DMS79 (cell line): ENCODE measurements at regions not wholly inside any gene's neighbourhood (a gene's known extent, or its start where the extent isn't known, plus 50 kb on each side); places are given as distances from the start of the nearest gene placed in this dataset.

Experiments
- DNase-seq: peaks from one replicate; lab custom pipeline; 2025; lab: John Stamatoyannopoulos, UW

- no peak for DNase-seq
These were observed 237.0 kb upstream of the TPM1 start for GRCh38 chr15:62805502-62805901.

GRCh38 chr15:62807539-62808130 lies 234.9 kb upstream of the TPM1 start:
- DNase-seq, result no peak

- DNase-seq, result no peak
These were observed 233.2 kb upstream of the TPM1 start for GRCh38 chr15:62809115-62809967.

- DNase-seq, result no peak
These were observed 232.6 kb upstream of the TPM1 start for GRCh38 chr15:62809968-62810260.

GRCh38 chr15:62812515-62812835 lies 230.1 kb upstream of the TPM1 start:
- DNase-seq, result no peak

GRCh38 chr15:62816342-62817069 lies 226.0 kb upstream of the TPM1 start:
- DNase-seq, result no peak

GRCh38 chr15:62818691-62819090 lies 223.9 kb upstream of the TPM1 start:
- DNase-seq, result no peak

GRCh38 chr15:62821384-62822131 lies 221.0 kb upstream of the TPM1 start:
- DNase-seq, result no peak

- no peak for DNase-seq
These were observed 220.3 kb upstream of the TPM1 start for GRCh38 chr15:62822228-62822627.

- no peak for DNase-seq
These were observed 219.0 kb upstream of the TPM1 start for GRCh38 chr15:62823561-62823960.

- DNase-seq, result no peak
These were observed 218.2 kb upstream of the TPM1 start for GRCh38 chr15:62824111-62825015.

- no peak for DNase-seq
These were observed 217.4 kb upstream of the TPM1 start for GRCh38 chr15:62825191-62825590.

- DNase-seq, result no peak
These were observed 216.0 kb upstream of the TPM1 start for GRCh38 chr15:62826561-62826960.

GRCh38 chr15:62828364-62828763 lies 214.2 kb upstream of the TPM1 start:
- peak; percentile 44 for DNase-seq

GRCh38 chr15:62832231-62832630 lies 210.3 kb upstream of the TPM1 start:
- DNase-seq, result no peak

GRCh38 chr15:62833646-62834045 lies 208.9 kb upstream of the TPM1 start:
- no peak for DNase-seq

GRCh38 chr15:62834686-62835329 lies 207.7 kb upstream of the TPM1 start:
- no peak for DNase-seq

- no peak for DNase-seq
These were observed 207.2 kb upstream of the TPM1 start for GRCh38 chr15:62835351-62835750.

GRCh38 chr15:62835762-62836161 lies 206.8 kb upstream of the TPM1 start:
- no peak for DNase-seq

- DNase-seq, result no peak
These were observed 201.8 kb upstream of the TPM1 start for GRCh38 chr15:62840526-62841268.
